ENCODE measurements at regions not wholly inside any gene's neighbourhood (a gene's known extent, or its start where the extent isn't known, plus 50 kb on each side); places are given as distances from the start of the nearest gene placed in this dataset.
"Not testable (repeated sequence)": the region's sequence is repeated elsewhere in the genome, so short reads cannot be mapped to it uniquely, and the experiment has no call there.

- Histone ChIP-seq H3K4me1 (ENCODE audit: control insufficient read depth, insufficient read depth, low read length, poor library complexity, severe bottlenecking) (no peaks in the 10 kb centered on the region), H3K27me3 (replicated peaks; ENCODE audit: control insufficient read depth, insufficient read depth, low read length, poor library complexity, severe bottlenecking) (no peaks in the 10 kb centered on the region), H3K9me3 (ENCODE audit: control insufficient read depth, low read length) (no peaks in the 10 kb centered on the region), H3K4me3 (ENCODE audit: insufficient read depth, low read depth, low read length, poor library complexity, severe bottlenecking) (no peak overlapping the region), H3K36me3 (ENCODE audit: control insufficient read depth, insufficient read depth, low read length) (no peaks in the 10 kb centered on the region), H3K27ac (ENCODE audit: insufficient read depth, low read length, poor library complexity, severe bottlenecking) (no peak overlapping the region)
- no peak for DNase-seq
These were observed 215.6 kb upstream of the DDHD1 start for GRCh38 chr14:53368711-53369201.

- Histone ChIP-seq H3K9me3 (ENCODE audit: control insufficient read depth, low read length) (no peaks in the 10 kb centered on the region), H3K36me3 (ENCODE audit: control insufficient read depth, insufficient read depth, low read length) (no peaks in the 10 kb centered on the region), H3K27ac (ENCODE audit: insufficient read depth, low read length, poor library complexity, severe bottlenecking) (no peak overlapping the region), H3K27me3 (replicated peaks; ENCODE audit: control insufficient read depth, insufficient read depth, low read length, poor library complexity, severe bottlenecking) (no peaks in the 10 kb centered on the region), H3K4me1 (ENCODE audit: control insufficient read depth, insufficient read depth, low read length, poor library complexity, severe bottlenecking) (no peaks in the 10 kb centered on the region), H3K4me3 (ENCODE audit: insufficient read depth, low read depth, low read length, poor library complexity, severe bottlenecking) (no peak overlapping the region)
- no peak for DNase-seq
These were observed 214.9 kb upstream of the DDHD1 start for GRCh38 chr14:53368066-53368465.

- H3K4me3 ChIP-seq (ENCODE audit: insufficient read depth, low read depth, low read length, poor library complexity, severe bottlenecking), result no peak overlapping the region
- H3K9me3 ChIP-seq (ENCODE audit: control insufficient read depth, low read length), result no peaks in the 10 kb centered on the region
- DNase-seq, result no peak
- H3K27ac ChIP-seq (ENCODE audit: insufficient read depth, low read length, poor library complexity, severe bottlenecking), result no peak overlapping the region
- H3K4me1 ChIP-seq (ENCODE audit: control insufficient read depth, insufficient read depth, low read length, poor library complexity, severe bottlenecking), result no peaks in the 10 kb centered on the region
- no peaks in the 10 kb centered on the region for H3K27me3 ChIP-seq (replicated peaks; ENCODE audit: control insufficient read depth, insufficient read depth, low read length, poor library complexity, severe bottlenecking)
- no peaks in the 10 kb centered on the region for H3K36me3 ChIP-seq (ENCODE audit: control insufficient read depth, insufficient read depth, low read length)
These were observed 214.5 kb upstream of the DDHD1 start for GRCh38 chr14:53367644-53368026.

- no peaks in the 10 kb centered on the region for H3K4me1 ChIP-seq (ENCODE audit: control insufficient read depth, insufficient read depth, low read length, poor library complexity, severe bottlenecking)
- DNase-seq, result no peak
- H3K36me3 ChIP-seq (ENCODE audit: control insufficient read depth, insufficient read depth, low read length), result no peaks in the 10 kb centered on the region
- no peaks in the 10 kb centered on the region for H3K9me3 ChIP-seq (ENCODE audit: control insufficient read depth, low read length)
- H3K27me3 ChIP-seq (replicated peaks; ENCODE audit: control insufficient read depth, insufficient read depth, low read length, poor library complexity, severe bottlenecking), result no peaks in the 10 kb centered on the region
- no peak overlapping the region for H3K27ac ChIP-seq (ENCODE audit: insufficient read depth, low read length, poor library complexity, severe bottlenecking)
- H3K4me3 ChIP-seq (ENCODE audit: insufficient read depth, low read depth, low read length, poor library complexity, severe bottlenecking), result no peak overlapping the region
These were observed 212.5 kb upstream of the DDHD1 start for GRCh38 chr14:53365486-53366130.

GRCh38 chr14:53362916-53363315, 209.8 kb upstream of the DDHD1 start:
- not testable (repeated sequence) for H3K27ac ChIP-seq (ENCODE audit: insufficient read depth, low read length, poor library complexity, severe bottlenecking); H3K9me3 ChIP-seq (ENCODE audit: control insufficient read depth, low read length); H3K27me3 ChIP-seq (replicated peaks; ENCODE audit: control insufficient read depth, insufficient read depth, low read length, poor library complexity, severe bottlenecking); H3K4me1 ChIP-seq (ENCODE audit: control insufficient read depth, insufficient read depth, low read length, poor library complexity, severe bottlenecking); H3K36me3 ChIP-seq (ENCODE audit: control insufficient read depth, insufficient read depth, low read length); H3K4me3 ChIP-seq (ENCODE audit: insufficient read depth, low read depth, low read length, poor library complexity, severe bottlenecking); DNase-seq

GRCh38 chr14:53360829-53361228, 207.7 kb upstream of the DDHD1 start:
- H3K27ac ChIP-seq (ENCODE audit: insufficient read depth, low read length, poor library complexity, severe bottlenecking), result no peak overlapping the region
- no peaks in the 10 kb centered on the region for H3K4me1 ChIP-seq (ENCODE audit: control insufficient read depth, insufficient read depth, low read length, poor library complexity, severe bottlenecking)
- H3K27me3 ChIP-seq (replicated peaks; ENCODE audit: control insufficient read depth, insufficient read depth, low read length, poor library complexity, severe bottlenecking), result no peaks in the 10 kb centered on the region
- no peak for DNase-seq
- no peaks in the 10 kb centered on the region for H3K9me3 ChIP-seq (ENCODE audit: control insufficient read depth, low read length)
- no peak overlapping the region for H3K4me3 ChIP-seq (ENCODE audit: insufficient read depth, low read depth, low read length, poor library complexity, severe bottlenecking)
- H3K36me3 ChIP-seq (ENCODE audit: control insufficient read depth, insufficient read depth, low read length), result no peaks in the 10 kb centered on the region

- no peak for DNase-seq
- no peak overlapping the region for H3K27ac ChIP-seq (ENCODE audit: insufficient read depth, low read length, poor library complexity, severe bottlenecking)
- no peak overlapping the region for H3K4me3 ChIP-seq (ENCODE audit: insufficient read depth, low read depth, low read length, poor library complexity, severe bottlenecking)
- H3K9me3 ChIP-seq (ENCODE audit: control insufficient read depth, low read length), result no peaks in the 10 kb centered on the region
- H3K27me3 ChIP-seq (replicated peaks; ENCODE audit: control insufficient read depth, insufficient read depth, low read length, poor library complexity, severe bottlenecking), result no peaks in the 10 kb centered on the region
- no peaks in the 10 kb centered on the region for H3K36me3 ChIP-seq (ENCODE audit: control insufficient read depth, insufficient read depth, low read length)
- no peaks in the 10 kb centered on the region for H3K4me1 ChIP-seq (ENCODE audit: control insufficient read depth, insufficient read depth, low read length, poor library complexity, severe bottlenecking)
These were observed 205.0 kb upstream of the DDHD1 start for GRCh38 chr14:53358166-53358565.

- no peaks in the 10 kb centered on the region for H3K36me3 ChIP-seq (ENCODE audit: control insufficient read depth, insufficient read depth, low read length)
- DNase-seq, result no peak
- no peaks in the 10 kb centered on the region for H3K9me3 ChIP-seq (ENCODE audit: control insufficient read depth, low read length)
- no peak overlapping the region for H3K4me3 ChIP-seq (ENCODE audit: insufficient read depth, low read depth, low read length, poor library complexity, severe bottlenecking)
- no peak overlapping the region for H3K27ac ChIP-seq (ENCODE audit: insufficient read depth, low read length, poor library complexity, severe bottlenecking)
- no peaks in the 10 kb centered on the region for H3K27me3 ChIP-seq (replicated peaks; ENCODE audit: control insufficient read depth, insufficient read depth, low read length, poor library complexity, severe bottlenecking)
- H3K4me1 ChIP-seq (ENCODE audit: control insufficient read depth, insufficient read depth, low read length, poor library complexity, severe bottlenecking), result no peaks in the 10 kb centered on the region
These were observed 203.4 kb upstream of the DDHD1 start for GRCh38 chr14:53356361-53357150.

GRCh38 chr14:53355581-53356112, 202.5 kb upstream of the DDHD1 start:
- DNase-seq, result no peak
- Histone ChIP-seq H3K27me3 (replicated peaks; ENCODE audit: control insufficient read depth, insufficient read depth, low read length, poor library complexity, severe bottlenecking) (no peaks in the 10 kb centered on the region), H3K4me3 (ENCODE audit: insufficient read depth, low read depth, low read length, poor library complexity, severe bottlenecking) (no peak overlapping the region), H3K36me3 (ENCODE audit: control insufficient read depth, insufficient read depth, low read length) (no peaks in the 10 kb centered on the region), H3K9me3 (ENCODE audit: control insufficient read depth, low read length) (no peaks in the 10 kb centered on the region), H3K4me1 (ENCODE audit: control insufficient read depth, insufficient read depth, low read length, poor library complexity, severe bottlenecking) (no peaks in the 10 kb centered on the region), H3K27ac (ENCODE audit: insufficient read depth, low read length, poor library complexity, severe bottlenecking) (no peak overlapping the region)

- H3K4me3 ChIP-seq (ENCODE audit: insufficient read depth, low read depth, low read length, poor library complexity, severe bottlenecking), result no peak overlapping the region
- DNase-seq, result no peak
- no peaks in the 10 kb centered on the region for H3K4me1 ChIP-seq (ENCODE audit: control insufficient read depth, insufficient read depth, low read length, poor library complexity, severe bottlenecking)
- no peaks in the 10 kb centered on the region for H3K36me3 ChIP-seq (ENCODE audit: control insufficient read depth, insufficient read depth, low read length)
- H3K9me3 ChIP-seq (ENCODE audit: control insufficient read depth, low read length), result no peaks in the 10 kb centered on the region
- H3K27ac ChIP-seq (ENCODE audit: insufficient read depth, low read length, poor library complexity, severe bottlenecking), result no peak overlapping the region
- no peaks in the 10 kb centered on the region for H3K27me3 ChIP-seq (replicated peaks; ENCODE audit: control insufficient read depth, insufficient read depth, low read length, poor library complexity, severe bottlenecking)
These were observed 201.2 kb upstream of the DDHD1 start for GRCh38 chr14:53354336-53354735.

Measured in effector memory CD4-positive, alpha-beta T cell (primary cell).